MM.1S (cell line): ENCODE measurements at regions not wholly inside any gene's neighbourhood (a gene's known extent, or its start where the extent isn't known, plus 50 kb on each side); places are given as distances from the start of the nearest gene placed in this dataset.

Experiments used
- DNase-seq: peaks from one replicate; pipeline ENCODE4 v3.0.0-alpha.2; 2015
- H2AFZ ChIP-seq: fragments of 300-600 bp; sonication (generic); 2 replicates; pipeline ENCODE4 v1.6.0; 2016; ENCODE audit warnings: antibody characterized with exemption, low read length
- H3F3A ChIP-seq: fragments of 300-600 bp; sonication (generic); 2 replicates; pipeline ENCODE4 v1.6.1; 2016; ENCODE audit warnings: mild to moderate bottlenecking, antibody characterized with exemption, low read length, moderate library complexity, mixed read lengths; ENCODE audit not compliant: insufficient read depth
- H3K27ac ChIP-seq: fragments of 300-600 bp; sonication (generic); 2 replicates; pipeline ENCODE4 v1.5.1; 2016; ENCODE audit warnings: mild to moderate bottlenecking, low read length
- H3K27me3 ChIP-seq: fragments of 300-600 bp; sonication (generic); replicated peaks from 2 replicates; pipeline ENCODE4 v1.6.0; 2016; ENCODE audit warnings: low read length; ENCODE audit not compliant: insufficient read depth
- H3K36me3 ChIP-seq: fragments of 300-600 bp; sonication (generic); replicated peaks from 2 replicates; pipeline ENCODE4 v1.6.1; 2016; ENCODE audit warnings: mild to moderate bottlenecking, low read length, mixed read lengths; ENCODE audit not compliant: insufficient read depth
- H3K4me1 ChIP-seq: fragments of 300-600 bp; sonication (generic); 2 replicates; pipeline ENCODE4 v1.6.1; 2016; ENCODE audit warnings: low read length, mixed read lengths
- H3K4me2 ChIP-seq: fragments of 300-600 bp; sonication (generic); 2 replicates; pipeline ENCODE4 v1.6.0; 2016; ENCODE audit warnings: low read depth, low read length
- H3K4me3 ChIP-seq: fragments of 300-600 bp; sonication (generic); 2 replicates; pipeline ENCODE4 v1.5.1; 2016; ENCODE audit warnings: low read length, mixed read lengths
- H3K79me2 ChIP-seq: fragments of 300-600 bp; sonication (generic); 2 replicates; pipeline ENCODE4 v1.6.1; 2016; ENCODE audit warnings: mixed run types, low read length, mixed read lengths
- H3K9ac ChIP-seq: fragments of 300-600 bp; sonication (generic); 2 replicates; pipeline ENCODE4 v1.6.1; 2016; ENCODE audit warnings: low read length, mixed read lengths
- H3K9me2 ChIP-seq: fragments of 300-600 bp; sonication (generic); replicated peaks from 2 replicates; pipeline ENCODE4 v1.6.1; 2016; ENCODE audit warnings: mild to moderate bottlenecking, low read length, mixed read lengths; ENCODE audit not compliant: insufficient read depth
- H3K9me3 ChIP-seq: fragments of 300-600 bp; sonication (generic); replicated peaks from 2 replicates; pipeline ENCODE4 v1.6.1; 2016; ENCODE audit warnings: mild to moderate bottlenecking, low read length, mixed read lengths; ENCODE audit not compliant: insufficient read depth
- H4K20me1 ChIP-seq: fragments of 300-600 bp; sonication (generic); 2 replicates; pipeline ENCODE4 v1.6.1; 2016; ENCODE audit warnings: mild to moderate bottlenecking, low read length, moderate library complexity, mixed read lengths; ENCODE audit not compliant: insufficient read depth
- EZH2 ChIP-seq: fragments of 300-600 bp; sonication (generic); optimal IDR thresholded peaks from 2 replicates; pipeline ENCODE3; 2017; ENCODE audit warnings: low read depth, mild to moderate bottlenecking, antibody characterized with exemption, low read length, mixed read lengths
- EZH2phosphoT487 ChIP-seq: fragments of 300-600 bp; sonication (generic); IDR thresholded peaks from 2 replicates; pipeline ENCODE4 v1.6.1; 2018; ENCODE audit warnings: antibody characterized with exemption, low read length
- TF ChIP-seq, protein P1 (sequence below): fragments of 300-600 bp; sonication (generic); IDR thresholded peaks from 2 replicates; pipeline ENCODE4 v1.5.1; 2016; ENCODE audit warnings: antibody characterized with exemption, low read length, mixed read lengths

DNA sequence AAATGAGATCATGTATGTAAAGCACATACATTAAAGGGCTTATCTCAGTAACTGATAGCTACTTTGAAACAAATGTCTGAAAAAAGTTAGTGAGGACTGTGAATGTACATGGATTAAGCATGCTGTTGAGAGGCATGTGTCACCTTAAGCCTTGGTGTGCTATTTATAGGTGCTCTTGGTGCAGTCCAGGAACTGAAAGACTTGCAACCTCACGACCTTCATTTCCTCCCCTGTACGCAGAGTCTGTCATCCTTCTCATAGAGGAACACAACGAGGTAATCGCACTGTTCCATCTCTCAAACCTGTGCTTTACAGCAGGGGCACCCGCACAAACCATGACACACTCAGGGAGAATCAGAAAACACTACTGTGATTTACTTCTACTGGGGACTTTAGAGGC lies 65.6 kb downstream of the UFM1 start:
- DNase-seq, result peak; percentile 83
- Histone ChIP-seq H3F3A (peaks cover 14% of the 10 kb centered on the region; the same call in 1 of the 2 replicates), H3K4me2 (peak overlapping the region; percentile 63), H3K9me3 (no peaks in the 10 kb centered on the region), H3K27ac (peak overlapping the region; percentile 85), H3K79me2 (no peaks in the 10 kb centered on the region), H3K27me3 (no peaks in the 10 kb centered on the region), H4K20me1 (no peaks in the 10 kb centered on the region), H3K36me3 (no peaks in the 10 kb centered on the region), H3K4me3 (peak overlapping the region; percentile 44), H2AFZ (peak overlapping the region; percentile 45; the same call in 1 of the 2 replicates), H3K9me2 (no peaks in the 10 kb centered on the region), H3K9ac (peak overlapping the region; percentile 65), H3K4me1 (0 out of 2 replicates have a peak, but pooled peaks cover 3% of the 10 kb centered on the region)
- TF ChIP-seq EZH2phosphoT487, result no peak
- TF ChIP-seq, protein P1, sequence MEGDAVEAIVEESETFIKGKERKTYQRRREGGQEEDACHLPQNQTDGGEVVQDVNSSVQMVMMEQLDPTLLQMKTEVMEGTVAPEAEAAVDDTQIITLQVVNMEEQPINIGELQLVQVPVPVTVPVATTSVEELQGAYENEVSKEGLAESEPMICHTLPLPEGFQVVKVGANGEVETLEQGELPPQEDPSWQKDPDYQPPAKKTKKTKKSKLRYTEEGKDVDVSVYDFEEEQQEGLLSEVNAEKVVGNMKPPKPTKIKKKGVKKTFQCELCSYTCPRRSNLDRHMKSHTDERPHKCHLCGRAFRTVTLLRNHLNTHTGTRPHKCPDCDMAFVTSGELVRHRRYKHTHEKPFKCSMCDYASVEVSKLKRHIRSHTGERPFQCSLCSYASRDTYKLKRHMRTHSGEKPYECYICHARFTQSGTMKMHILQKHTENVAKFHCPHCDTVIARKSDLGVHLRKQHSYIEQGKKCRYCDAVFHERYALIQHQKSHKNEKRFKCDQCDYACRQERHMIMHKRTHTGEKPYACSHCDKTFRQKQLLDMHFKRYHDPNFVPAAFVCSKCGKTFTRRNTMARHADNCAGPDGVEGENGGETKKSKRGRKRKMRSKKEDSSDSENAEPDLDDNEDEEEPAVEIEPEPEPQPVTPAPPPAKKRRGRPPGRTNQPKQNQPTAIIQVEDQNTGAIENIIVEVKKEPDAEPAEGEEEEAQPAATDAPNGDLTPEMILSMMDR, result no peak
- TF ChIP-seq EZH2, result no peak

DNA sequence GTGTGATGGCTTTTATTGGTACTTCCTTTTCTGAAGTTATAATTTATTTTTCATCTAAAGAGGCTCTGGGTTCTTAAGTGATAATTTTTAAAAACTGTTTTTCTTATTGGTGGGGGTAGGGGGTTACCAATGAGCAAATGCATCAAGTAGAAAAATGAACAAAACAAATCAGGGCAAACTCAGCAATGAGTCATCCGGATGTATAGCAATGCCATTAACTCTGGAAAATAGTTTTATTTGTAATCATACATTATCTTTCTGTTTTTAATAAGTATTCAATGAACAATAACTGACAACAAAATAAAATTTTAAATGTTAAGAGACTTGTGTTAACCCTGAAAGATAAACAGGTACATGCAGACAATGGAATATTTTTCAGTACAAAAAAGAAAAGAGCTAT lies 67.6 kb downstream of the UFM1 start:
- Histone ChIP-seq H4K20me1 (no peaks in the 10 kb centered on the region), H3K4me1 (0 out of 2 replicates have a peak, but pooled peaks cover 3% of the 10 kb centered on the region), H3K9ac (no peak overlapping the region), H2AFZ (no peak overlapping the region), H3K4me2 (no peak overlapping the region), H3F3A (peaks cover 14% of the 10 kb centered on the region; the same call in 1 of the 2 replicates), H3K27me3 (no peaks in the 10 kb centered on the region), H3K9me3 (no peaks in the 10 kb centered on the region), H3K27ac (no peak overlapping the region), H3K36me3 (no peaks in the 10 kb centered on the region), H3K79me2 (no peaks in the 10 kb centered on the region), H3K9me2 (no peaks in the 10 kb centered on the region), H3K4me3 (no peak overlapping the region)
- no peak for DNase-seq
- TF ChIP-seq EZH2 (no peak), EZH2phosphoT487 (no peak)

DNA sequence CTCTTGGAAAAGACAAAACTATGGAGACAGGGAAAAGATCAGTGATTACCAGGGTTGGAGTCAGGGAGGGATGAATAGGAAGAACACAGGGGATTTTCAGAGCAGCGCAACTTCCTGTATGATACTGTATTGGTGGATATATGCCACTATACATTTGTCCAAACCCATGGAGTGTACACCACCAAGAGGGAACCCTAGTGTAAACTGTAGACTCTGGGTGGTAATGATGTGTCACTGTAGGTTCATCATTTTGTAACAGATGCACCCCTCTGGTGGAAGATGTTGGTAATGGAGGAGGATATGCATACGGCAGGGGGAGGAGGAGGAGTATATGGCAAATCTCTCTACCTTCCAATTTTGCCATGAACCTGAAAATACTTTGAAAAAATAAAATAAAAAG lies 68.1 kb downstream of the UFM1 start:
- H3K4me2 ChIP-seq, result no peak overlapping the region
- no peaks in the 10 kb centered on the region for H4K20me1 ChIP-seq
- no peaks in the 10 kb centered on the region for H3K9me3 ChIP-seq
- no peak overlapping the region for H2AFZ ChIP-seq
- DNase-seq, result peak; percentile 38
- no peaks in the 10 kb centered on the region for H3K27me3 ChIP-seq
- TF ChIP-seq, protein P1, result peak; percentile 41
- TF ChIP-seq EZH2, result no peak
- no peaks in the 10 kb centered on the region for H3K9me2 ChIP-seq
- H3K9ac ChIP-seq, result no peak overlapping the region
- H3K4me3 ChIP-seq, result no peak overlapping the region
- no peaks in the 10 kb centered on the region for H3K36me3 ChIP-seq
- peaks cover 14% of the 10 kb centered on the region; the same call in 1 of the 2 replicates for H3F3A ChIP-seq
- H3K79me2 ChIP-seq, result no peaks in the 10 kb centered on the region
- H3K4me1 ChIP-seq, result 0 out of 2 replicates have a peak, but pooled peaks cover 3% of the 10 kb centered on the region
- H3K27ac ChIP-seq, result no peak overlapping the region

DNA sequence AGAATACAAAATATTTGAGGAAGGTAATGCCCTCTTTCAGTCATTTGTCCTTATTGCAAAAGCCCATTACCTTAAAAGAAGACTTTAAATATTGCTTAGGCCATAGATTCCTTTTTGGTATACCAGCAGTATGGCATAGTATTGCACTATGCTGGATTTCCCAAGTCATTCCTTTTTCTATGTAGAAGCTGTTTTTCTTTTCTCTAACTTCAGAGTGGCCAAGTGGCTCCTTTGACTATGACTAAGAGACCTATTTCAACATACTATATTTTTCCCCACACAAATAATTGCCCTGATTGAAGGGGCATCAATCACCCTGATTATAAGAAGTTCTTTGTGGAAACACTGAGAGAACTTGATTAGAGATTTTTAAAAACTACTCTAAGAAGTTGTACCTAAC lies 68.6 kb downstream of the UFM1 start:
- Histone ChIP-seq H3F3A (peaks cover 14% of the 10 kb centered on the region; the same call in 1 of the 2 replicates), H3K36me3 (no peaks in the 10 kb centered on the region), H3K9me3 (no peaks in the 10 kb centered on the region), H3K9me2 (no peaks in the 10 kb centered on the region), H3K27me3 (no peaks in the 10 kb centered on the region), H4K20me1 (no peaks in the 10 kb centered on the region), H3K79me2 (no peaks in the 10 kb centered on the region), H3K4me1 (0 out of 2 replicates have a peak, but pooled peaks cover 3% of the 10 kb centered on the region), H3K27ac (no peak overlapping the region), H3K4me2 (no peak overlapping the region), H2AFZ (no peak overlapping the region), H3K9ac (no peak overlapping the region), H3K4me3 (no peak overlapping the region)
- TF ChIP-seq EZH2phosphoT487, result no peak
- TF ChIP-seq, protein P1, result no peak
- no peak for TF ChIP-seq EZH2
- no peak for DNase-seq
